GM12878 (cell line): ENCODE measurements at regions not wholly inside any gene's neighbourhood (a gene's known extent, or its start where the extent isn't known, plus 50 kb on each side); places are given as distances from the start of the nearest gene placed in this dataset.

ENCODE experiments used
- ATAC-seq: fragments of 200-7000 bp; cut with Tn5 transposase; 3 replicates; pipeline ENCODE4 v1.9.1; 2020; ENCODE audit warnings: mild to moderate bottlenecking, moderate library complexity
- BruUV-seq: library from RNA; stranded (reverse); fragments of 400-500 nt; replicated peaks from 2 replicates; lab custom pipeline; 2021; lab: Mats Ljungman, UMichigan
- CTCF ChIA-PET: fragments of 300-600 bp; sonication (Branson Sonifier 250); formaldehyde crosslinking; extraction: SDS; loops from one replicate; lab custom pipeline; 2021; ENCODE audit warnings: inconsistent platforms; lab: Yijun Ruan, JAX
- POLR2A ChIA-PET: fragments of 350-600 bp; formaldehyde crosslinking; extraction: SDS; loops from one replicate; lab custom pipeline; 2021; ENCODE audit warnings: inconsistent platforms; lab: Charles Lee
- RAD21 ChIA-PET: fragments of 300-600 bp; sonication (Branson Sonifier 250); formaldehyde crosslinking; loops from one replicate; lab custom pipeline; 2023; ENCODE audit warnings: antibody characterized with exemption; ENCODE audit not compliant: unreplicated experiment; lab: Charles Lee
- SMC1A ChIA-PET: fragments of 300-600 bp; sonication (Branson Sonifier 250); formaldehyde crosslinking; loops from one replicate; lab custom pipeline; 2023; ENCODE audit not compliant: unreplicated experiment, uncharacterized antibody; lab: Charles Lee
- DNase-seq: peaks from one replicate; pipeline ENCODE4 v3.0.0-alpha.2; 2011; ENCODE audit warnings: low read depth, low spot score
- FAIRE-seq: peaks from 3 replicates; lab custom pipeline; 2011; peaks lifted over from hg19 to GRCh38; lab: Jason Lieb, UNC
- H2AFZ ChIP-seq: 2 replicates; pipeline ENCODE4 v1.6.0; 2011; ENCODE audit warnings: low read depth, low read length, control low read depth; ENCODE audit not compliant: control insufficient read depth
- H3K27ac ChIP-seq: 2 replicates; pipeline ENCODE4 v1.5.1; 2011; ENCODE audit warnings: control low read depth; ENCODE audit not compliant: control insufficient read depth, insufficient read depth
- H3K27me3 ChIP-seq, 2 experiments: replicated peaks in 1 of 2; 2 replicates each; pipeline versions ENCODE4 v1.6.0 to v1.6.1; 2011; ENCODE audit warnings: low read length in 1 of 2; ENCODE audit not compliant: control insufficient read depth in 2 of 2, insufficient read depth in 2 of 2
- H3K36me3 ChIP-seq, 2 experiments: 2 replicates each; pipeline ENCODE4 v1.5.1; 2011; ENCODE audit warnings: low read length in 1 of 2; ENCODE audit not compliant: control insufficient read depth in 2 of 2, insufficient read depth in 2 of 2
- H3K4me1 ChIP-seq: 2 replicates; pipeline ENCODE4 v1.6.1; 2011; ENCODE audit warnings: mild to moderate bottlenecking, low read length, moderate library complexity, mixed read lengths; ENCODE audit not compliant: control insufficient read depth, insufficient read depth
- H3K4me2 ChIP-seq: 2 replicates; pipeline ENCODE4 v1.6.0; 2011; ENCODE audit warnings: control low read depth; ENCODE audit not compliant: control insufficient read depth, insufficient read depth
- H3K4me3 ChIP-seq: fragments of 200-600 bp; sonication (generic); 2 replicates; pipeline ENCODE4 v1.5.1; 2016
- H3K79me2 ChIP-seq: 2 replicates; pipeline ENCODE4 v1.6.0; 2011; ENCODE audit warnings: low read length; ENCODE audit not compliant: control insufficient read depth, insufficient read depth
- H3K9ac ChIP-seq: 2 replicates; pipeline ENCODE4 v1.8.0; 2011; ENCODE audit warnings: low read length, control low read depth, mixed read lengths; ENCODE audit not compliant: control insufficient read depth, insufficient read depth
- H3K9me3 ChIP-seq: replicated peaks from 3 replicates; pipeline ENCODE4 v1.5.1; 2011; ENCODE audit warnings: mild to moderate bottlenecking, low read length; ENCODE audit not compliant: control insufficient read depth, insufficient read depth
- H4K20me1 ChIP-seq: 2 replicates; pipeline ENCODE4 v1.6.0; 2011; ENCODE audit not compliant: control insufficient read depth, insufficient read depth
- BHLHE40 ChIP-seq, 2 experiments: fragments of 450-650 bp in 1 of 2; IDR thresholded peaks; 2 replicates each; pipeline ENCODE4 v1.6.1; 2011 to 2017; ENCODE audit warnings: low read depth in 2 of 2, borderline replicate concordance in 1 of 2, improper control_type of control experiment in 1 of 2, low read length in 1 of 2, mild to moderate bottlenecking in 1 of 2
- NFXL1 ChIP-seq: fragments of 450-650 bp; IDR thresholded peaks from 2 replicates; pipeline ENCODE4 v1.6.1; 2017; ENCODE audit warnings: antibody characterized with exemption, mild to moderate bottlenecking, borderline replicate concordance
- SP1 ChIP-seq: IDR thresholded peaks from one replicate; pipeline ENCODE4 v1.6.1; 2011; ENCODE audit warnings: low read depth, low read length
- ZNF592 ChIP-seq: fragments of 450-650 bp; IDR thresholded peaks from 2 replicates; pipeline ENCODE4 v1.6.1; 2017; ENCODE audit warnings: mild to moderate bottlenecking, moderate library complexity
- WGBS: methylation state at CpG from one replicate; pipeline ENCODE4 v1.1.6; 2016; ENCODE audit warnings: low lambda C conversion rate; ENCODE audit not compliant: insufficient replicate concordance, insufficient coverage; ENCODE audit errors: missing lambda C conversion rate; 5-methylcytosine and 5-hydroxymethylcytosine counted together
- in situ Hi-C: fragments of 300-500 bp; cut with MboI; formaldehyde crosslinking; loops from 9 replicates; pipeline ENCODE4 v1.14.3; 2018; ENCODE audit warnings: mixed read lengths
- intact Hi-C: fragments of 100-400 bp; cut with micrococcal nuclease; formaldehyde crosslinking; loops from one replicate; pipeline ENCODE4 v1.14.2; 2022; ENCODE audit not compliant: unreplicated experiment

DNA sequence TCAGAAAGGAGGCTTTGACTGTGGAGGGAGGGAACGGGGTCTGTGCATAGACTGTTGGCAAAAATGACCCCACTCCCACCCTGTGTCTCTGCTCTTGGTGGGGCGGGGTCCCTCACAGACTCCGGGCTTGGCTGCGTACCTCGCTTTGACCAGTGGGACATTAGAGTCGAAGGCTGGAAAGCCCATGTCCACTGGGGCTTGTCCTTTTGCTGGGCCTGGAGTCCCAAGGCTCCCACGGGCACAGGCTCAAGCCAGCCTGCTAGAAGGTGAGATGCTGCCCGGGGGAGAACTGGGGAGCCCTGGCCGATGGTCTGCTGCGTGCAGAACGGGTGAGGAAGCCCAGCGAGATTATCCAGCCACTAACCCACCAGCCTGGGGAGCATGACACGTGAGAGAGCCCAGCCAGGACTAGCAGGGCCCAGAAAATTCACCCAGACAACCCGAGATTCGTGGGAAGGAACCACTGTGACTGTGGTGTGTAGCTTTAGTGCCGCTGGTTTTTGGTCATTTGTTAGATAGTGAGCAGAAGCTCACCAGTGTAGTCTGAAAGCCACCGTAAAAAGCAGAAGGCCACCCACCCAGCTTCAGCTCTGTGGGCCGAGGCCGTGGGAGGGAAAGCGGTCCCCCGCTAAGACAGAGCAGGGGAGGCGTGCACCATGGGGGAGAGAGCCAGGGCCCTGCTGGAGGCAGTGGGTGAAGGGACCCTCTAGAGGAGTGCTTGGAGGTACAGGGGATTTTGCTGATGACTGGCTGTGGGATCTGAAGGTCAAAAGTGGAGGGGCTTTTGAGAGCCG lies 78.3 kb upstream of the C1orf174 start:
- intact Hi-C loops (no loop called here), in situ Hi-C loops (no loop called here)
- H3K4me3 ChIP-seq, result no peak overlapping the region
- no peak for ATAC-seq
- DNase-seq, result no peak
- TF ChIP-seq SP1 (no peak), BHLHE40 (IDR thresholded peaks at IDR 0.05; ENCODE audit: borderline replicate concordance in 1 of 2, low read depth in 2 of 2, low read length in 1 of 2) (no peak), ZNF592 (no peak), NFXL1 (no peak)
- TF ChIP-seq, all 136 proteins: peak for 0
- no TSS peak for BruUV-seq
- WGBS, result 32% methylated on average over 23 of the region's 23 CpGs
- RAD21 ChIA-PET, result interaction anchor here (0.5 kb wide), 1 partner anchor 752 kb away, joined by 3 read pairs; no protein-coding TSS in a partner anchor
- Histone ChIP-seq H3K9me3 (no peaks in the 10 kb centered on the region; the same call in 2 of the 3 replicates), H3K4me1 (no peaks in the 10 kb centered on the region), H3K27ac (no peak overlapping the region), H2AFZ (no peak overlapping the region), H3K9ac (no peak overlapping the region), H3K4me2 (no peak overlapping the region), H3K79me2 (no peaks in the 10 kb centered on the region), H4K20me1 (no peaks in the 10 kb centered on the region; the same call in 1 of the 2 replicates), H3K27me3 (no peaks in the 10 kb centered on the region), H3K36me3 (no peaks in the 10 kb centered on the region)
- SMC1A ChIA-PET, result no interaction called here
- POLR2A ChIA-PET, result no interaction called here
- FAIRE-seq, result no peak
- CTCF ChIA-PET, result no interaction called here
